Ovary (tissue), 3 donors: ENCODE measurements at regions not wholly inside any gene's neighbourhood (a gene's known extent, or its start where the extent isn't known, plus 50 kb on each side); places are given as distances from the start of the nearest gene placed in this dataset.

ENCODE experiments used
- CTCF ChIP-seq, 3 donors: fragments of 450-650 bp in 2 of 3; fragments of 200-600 bp in 1 of 3; IDR thresholded peaks; one replicate each; pipeline versions ENCODE4 v1.5.1 to v1.8.0; 2016 to 2022; ENCODE audit warnings: antibody characterized with exemption in 3 of 3, mild to moderate bottlenecking in 1 of 3
- EP300 ChIP-seq: sonication (generic); formaldehyde crosslinking; IDR thresholded peaks from one replicate; pipeline ENCODE4 v1.6.1; 2017; ENCODE audit warnings: antibody characterized with exemption
- donor health status: DM: no; HTN: no; CAD: no.

- TF ChIP-seq CTCF (IDR thresholded peaks at IDR 0.05), result no peak
- no peak for TF ChIP-seq EP300
These were observed 182.4 kb downstream of the SKIDA1 start for GRCh38 chr10:21343087-21343486.
